A673 (cell line): ENCODE measurements at regions not wholly inside any gene's neighbourhood (a gene's known extent, or its start where the extent isn't known, plus 50 kb on each side); places are given as distances from the start of the nearest gene placed in this dataset.

Experiments used
- BruUV-seq: library from RNA; stranded (reverse); fragments of 400-500 nt; replicated peaks from 2 replicates; lab custom pipeline; 2021; lab: Mats Ljungman, UMichigan
- CTCF ChIA-PET: fragments of 300-600 bp; sonication (Branson Sonifier 250); formaldehyde crosslinking; loops from one replicate; lab custom pipeline; 2022; ENCODE audit warnings: antibody characterized with exemption; lab: Charles Lee
- POLR2A ChIA-PET: fragments of 300-600 bp; sonication (Branson Sonifier 250); formaldehyde crosslinking; loops from one replicate; lab custom pipeline; 2022; ENCODE audit warnings: antibody characterized with exemption; ENCODE audit not compliant: low non-redundant PET; lab: Charles Lee
- DNase-seq: peaks from one replicate; pipeline ENCODE4 v3.0.0-alpha.2; 2015; ENCODE audit warnings: low spot score
- H3K27ac ChIP-seq: fragments of 200-600 bp; sonication (generic); 2 replicates; pipeline ENCODE4 v1.5.1; 2016; ENCODE audit warnings: mixed run types, low read depth, mild to moderate bottlenecking, mixed read lengths, antibody characterized with exemption, low read length; ENCODE audit not compliant: poor library complexity, severe bottlenecking
- H3K27me3 ChIP-seq: fragments of 200-600 bp; sonication (generic); replicated peaks from 2 replicates; pipeline ENCODE4 v1.6.1; 2017; ENCODE audit warnings: mixed run types, low read depth, mild to moderate bottlenecking, mixed read lengths, antibody characterized with exemption, low read length; ENCODE audit not compliant: insufficient read depth, poor library complexity
- H3K36me3 ChIP-seq: fragments of 200-600 bp; sonication (generic); 2 replicates; pipeline ENCODE4 v1.6.1; 2016; ENCODE audit warnings: mixed run types, mild to moderate bottlenecking, mixed read lengths, antibody characterized with exemption, low read length; ENCODE audit not compliant: insufficient read depth, poor library complexity, severe bottlenecking
- H3K4me1 ChIP-seq: fragments of 200-600 bp; sonication (generic); 2 replicates; pipeline ENCODE4 v1.6.1; 2017; ENCODE audit warnings: mixed run types, mild to moderate bottlenecking, mixed read lengths, antibody characterized with exemption, low read length; ENCODE audit not compliant: insufficient read depth, poor library complexity, severe bottlenecking
- H3K4me3 ChIP-seq: fragments of 200-600 bp; sonication (generic); 2 replicates; pipeline ENCODE4 v1.5.1; 2016; ENCODE audit warnings: low read depth, mixed run types, mild to moderate bottlenecking, mixed read lengths, low read length; ENCODE audit not compliant: poor library complexity, severe bottlenecking
- H3K9me3 ChIP-seq: fragments of 200-600 bp; sonication (generic); 2 replicates; pipeline ENCODE4 v1.6.1; 2016; ENCODE audit warnings: mixed run types, low read depth, mild to moderate bottlenecking, mixed read lengths, antibody characterized with exemption, low read length; ENCODE audit not compliant: poor library complexity, severe bottlenecking
- EZH2 ChIP-seq: fragments of 200-600 bp; sonication (generic); IDR thresholded peaks from 2 replicates; pipeline ENCODE4 v1.6.1; 2017; ENCODE audit warnings: borderline replicate concordance, low read depth, mild to moderate bottlenecking, mixed read lengths, antibody characterized with exemption, low read length; ENCODE audit not compliant: poor library complexity, severe bottlenecking
- intact Hi-C: fragments of 100-400 bp; cut with micrococcal nuclease; formaldehyde crosslinking; loops from one replicate; pipeline ENCODE4 v1.10.0; 2022; ENCODE audit not compliant: unreplicated experiment
- TF ChIP-seq, protein P1 (sequence below): fragments of 300-800, 200-600 bp; sonication (generic); conservative IDR thresholded peaks from 2 replicates; pipeline ENCODE4 v1.5.1; 2017; ENCODE audit warnings: low read depth, mild to moderate bottlenecking, antibody characterized with exemption, low read length, moderate library complexity, mixed read lengths

DNA sequence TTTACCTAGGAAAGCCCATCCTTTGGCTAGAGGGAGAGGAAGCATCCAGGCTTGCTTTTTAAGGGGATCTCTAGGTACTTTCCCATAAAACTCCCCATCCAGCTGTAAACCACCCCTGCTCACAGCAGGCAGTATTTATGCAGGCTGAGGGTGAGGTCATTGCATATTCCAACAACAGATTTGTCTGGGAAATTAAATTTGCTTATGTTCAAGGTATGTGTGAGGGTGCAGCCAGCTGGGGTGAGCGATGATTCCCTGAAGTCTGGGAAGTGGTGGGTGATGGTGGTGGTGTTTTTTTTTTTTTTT lies 96.3 kb upstream of the C1QTNF9B start:
- Histone ChIP-seq H3K27ac (no peak overlapping the region), H3K4me3 (no peak overlapping the region), H3K36me3 (no peaks in the 10 kb centered on the region), H3K27me3 (peaks cover 3% of the 10 kb centered on the region), H3K4me1 (no peaks in the 10 kb centered on the region), H3K9me3 (no peaks in the 10 kb centered on the region)
- ChIA-PET POLR2A (no interaction called here), CTCF (interaction anchor here (0.5 kb wide), 1 partner anchor 17 kb away, joined by 5 read pairs; no protein-coding TSS in a partner anchor)
- no peak for TF ChIP-seq EZH2
- TF ChIP-seq, protein P1, sequence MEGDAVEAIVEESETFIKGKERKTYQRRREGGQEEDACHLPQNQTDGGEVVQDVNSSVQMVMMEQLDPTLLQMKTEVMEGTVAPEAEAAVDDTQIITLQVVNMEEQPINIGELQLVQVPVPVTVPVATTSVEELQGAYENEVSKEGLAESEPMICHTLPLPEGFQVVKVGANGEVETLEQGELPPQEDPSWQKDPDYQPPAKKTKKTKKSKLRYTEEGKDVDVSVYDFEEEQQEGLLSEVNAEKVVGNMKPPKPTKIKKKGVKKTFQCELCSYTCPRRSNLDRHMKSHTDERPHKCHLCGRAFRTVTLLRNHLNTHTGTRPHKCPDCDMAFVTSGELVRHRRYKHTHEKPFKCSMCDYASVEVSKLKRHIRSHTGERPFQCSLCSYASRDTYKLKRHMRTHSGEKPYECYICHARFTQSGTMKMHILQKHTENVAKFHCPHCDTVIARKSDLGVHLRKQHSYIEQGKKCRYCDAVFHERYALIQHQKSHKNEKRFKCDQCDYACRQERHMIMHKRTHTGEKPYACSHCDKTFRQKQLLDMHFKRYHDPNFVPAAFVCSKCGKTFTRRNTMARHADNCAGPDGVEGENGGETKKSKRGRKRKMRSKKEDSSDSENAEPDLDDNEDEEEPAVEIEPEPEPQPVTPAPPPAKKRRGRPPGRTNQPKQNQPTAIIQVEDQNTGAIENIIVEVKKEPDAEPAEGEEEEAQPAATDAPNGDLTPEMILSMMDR, result no peak
- no peak for DNase-seq
- no TSS peak for BruUV-seq
- intact Hi-C loops, result no loop called here

DNA sequence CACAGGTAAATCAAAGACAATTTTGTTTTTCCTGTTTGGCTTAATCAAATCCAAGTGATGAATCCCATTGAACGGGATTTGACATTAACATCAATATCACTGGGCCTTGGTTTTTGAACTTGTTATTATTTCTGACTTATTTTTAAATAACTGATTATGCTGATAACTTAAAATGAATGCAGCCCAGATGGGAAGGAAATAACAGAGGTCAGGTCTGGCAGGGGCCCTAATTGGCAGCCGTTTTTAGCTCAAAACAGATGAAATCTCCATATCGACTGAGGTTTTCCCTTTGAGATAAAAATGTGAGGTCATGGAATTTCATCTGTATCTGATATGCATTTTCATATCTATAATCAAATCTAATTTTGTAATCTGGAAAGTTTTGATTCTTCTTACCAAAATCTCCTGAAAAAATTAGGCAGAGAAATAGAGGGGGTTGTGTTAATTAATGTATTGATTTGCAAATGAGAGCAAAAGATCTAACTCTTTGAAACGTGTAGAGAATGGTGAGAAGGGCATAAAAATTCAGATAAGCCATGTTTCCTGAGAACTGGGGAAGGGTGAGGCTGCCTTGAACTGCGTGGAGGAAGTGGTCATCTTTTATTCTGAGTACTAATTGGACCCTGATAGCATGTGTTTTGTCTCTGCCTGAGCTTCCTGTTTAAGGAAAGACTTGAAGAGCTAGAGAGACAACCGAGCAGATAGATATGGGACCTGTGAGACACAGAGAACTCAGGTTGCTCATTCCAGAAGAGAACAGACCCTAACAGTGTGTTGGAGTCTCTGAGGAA lies 98.2 kb upstream of the C1QTNF9B start:
- no peak for TF ChIP-seq EZH2
- TF ChIP-seq, protein P1, result no peak
- Histone ChIP-seq H3K4me1 (no peaks in the 10 kb centered on the region), H3K27me3 (peaks cover 2% of the 10 kb centered on the region), H3K9me3 (no peaks in the 10 kb centered on the region), H3K27ac (no peak overlapping the region), H3K36me3 (no peaks in the 10 kb centered on the region), H3K4me3 (no peak overlapping the region)
- ChIA-PET POLR2A (no interaction called here), CTCF (no interaction called here)
- intact Hi-C loops, result no loop called here
- no TSS peak for BruUV-seq
- no peak for DNase-seq

DNA sequence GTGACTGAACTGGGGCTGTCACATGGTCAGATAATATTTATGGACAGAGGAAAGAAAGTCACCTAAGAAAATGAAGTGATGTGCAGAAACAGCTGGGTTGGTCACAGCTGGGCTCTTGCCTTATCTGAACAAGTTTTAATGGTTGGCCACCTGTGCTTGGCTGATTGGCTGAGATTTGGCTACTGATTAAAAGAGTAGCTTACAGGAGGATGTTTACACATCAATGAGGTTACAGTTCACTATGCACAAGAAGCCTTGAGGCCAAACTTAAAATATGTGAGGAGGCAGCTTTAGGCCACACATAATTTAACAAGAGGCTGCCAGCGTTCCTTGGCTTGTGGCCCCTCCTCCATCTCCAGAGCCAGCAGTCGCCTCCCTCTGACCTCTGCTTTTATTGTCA lies 99.2 kb upstream of the C1QTNF9B start:
- H3K27me3 ChIP-seq, result no peaks in the 10 kb centered on the region
- H3K4me1 ChIP-seq, result no peaks in the 10 kb centered on the region
- H3K4me3 ChIP-seq, result no peak overlapping the region
- no peaks in the 10 kb centered on the region for H3K36me3 ChIP-seq
- TF ChIP-seq EZH2, result no peak
- TF ChIP-seq, protein P1, result no peak
- H3K9me3 ChIP-seq, result no peaks in the 10 kb centered on the region
- POLR2A ChIA-PET, result interaction anchor here (0.6 kb wide), 1 partner anchor 22 kb away, joined by 3 read pairs; no protein-coding TSS in a partner anchor
- intact Hi-C loops, result no loop called here
- H3K27ac ChIP-seq, result no peak overlapping the region
- BruUV-seq, result no TSS peak
- CTCF ChIA-PET, result no interaction called here
- no peak for DNase-seq
